Brain microvascular endothelial cell (primary cell): ENCODE measurements at regions not wholly inside any gene's neighbourhood (a gene's known extent, or its start where the extent isn't known, plus 50 kb on each side); places are given as distances from the start of the nearest gene placed in this dataset.
"Not testable (repeated sequence)": the region's sequence is repeated elsewhere in the genome, so short reads cannot be mapped to it uniquely, and the experiment has no call there.

ENCODE experiments used
- DNase-seq: peaks from one replicate; pipeline ENCODE4 v3.0.0-alpha.2; 2020
- H3K27ac ChIP-seq: fragments of 250-450 bp; sonication (Bioruptor Pico); 2 replicates; pipeline ENCODE4 v1.5.1; 2020; ENCODE audit warnings: mild to moderate bottlenecking, moderate library complexity
- H3K27me3 ChIP-seq: fragments of 250-450 bp; sonication (Bioruptor Pico); replicated peaks from 2 replicates; pipeline ENCODE4 v1.5.1; 2020; ENCODE audit warnings: mild to moderate bottlenecking
- H3K36me3 ChIP-seq: fragments of 250-450 bp; sonication (Bioruptor Pico); replicated peaks from 2 replicates; pipeline ENCODE4 v1.5.1; 2020; ENCODE audit warnings: mild to moderate bottlenecking
- H3K4me3 ChIP-seq: 2 replicates; pipeline ENCODE4 v1.5.1; 2011; ENCODE audit warnings: low read depth, mild to moderate bottlenecking, control low read depth, low read length, moderate library complexity
- in situ Hi-C: cut with HindIII; loops from 2 replicates; pipeline ENCODE4 v1.10.0; 2017; ENCODE audit warnings: low sequenced_read_pairs, low pct_ligation_motif_present
- TF ChIP-seq, protein P1 (sequence below): IDR thresholded peaks from 2 replicates; pipeline ENCODE4 v1.5.1; 2011; ENCODE audit warnings: low read depth, mild to moderate bottlenecking, moderate library complexity, low read length, control low read depth, inconsistent platforms; ENCODE audit errors: missing control alignments

GRCh38 chr13:21889651-21890050, 218.8 kb downstream of the FGF9 start:
- in situ Hi-C loops: no loop called here
- H3K27ac ChIP-seq: no peak overlapping the region

GRCh38 chr13:21890220-21890619, 219.3 kb downstream of the FGF9 start:
- DNase-seq, H3K4me3 ChIP-seq, H3K27me3 ChIP-seq, H3K27ac ChIP-seq, in situ Hi-C loops, H3K36me3 ChIP-seq: not testable (repeated sequence)

More at GRCh38 chr13:21889651-21890050, 218.8 kb downstream of the FGF9 start:
- Histone ChIP-seq H3K4me3 (no peak overlapping the region), H3K36me3 (no peaks in the 10 kb centered on the region), H3K27me3 (no peaks in the 10 kb centered on the region)
- TF ChIP-seq, protein P1, sequence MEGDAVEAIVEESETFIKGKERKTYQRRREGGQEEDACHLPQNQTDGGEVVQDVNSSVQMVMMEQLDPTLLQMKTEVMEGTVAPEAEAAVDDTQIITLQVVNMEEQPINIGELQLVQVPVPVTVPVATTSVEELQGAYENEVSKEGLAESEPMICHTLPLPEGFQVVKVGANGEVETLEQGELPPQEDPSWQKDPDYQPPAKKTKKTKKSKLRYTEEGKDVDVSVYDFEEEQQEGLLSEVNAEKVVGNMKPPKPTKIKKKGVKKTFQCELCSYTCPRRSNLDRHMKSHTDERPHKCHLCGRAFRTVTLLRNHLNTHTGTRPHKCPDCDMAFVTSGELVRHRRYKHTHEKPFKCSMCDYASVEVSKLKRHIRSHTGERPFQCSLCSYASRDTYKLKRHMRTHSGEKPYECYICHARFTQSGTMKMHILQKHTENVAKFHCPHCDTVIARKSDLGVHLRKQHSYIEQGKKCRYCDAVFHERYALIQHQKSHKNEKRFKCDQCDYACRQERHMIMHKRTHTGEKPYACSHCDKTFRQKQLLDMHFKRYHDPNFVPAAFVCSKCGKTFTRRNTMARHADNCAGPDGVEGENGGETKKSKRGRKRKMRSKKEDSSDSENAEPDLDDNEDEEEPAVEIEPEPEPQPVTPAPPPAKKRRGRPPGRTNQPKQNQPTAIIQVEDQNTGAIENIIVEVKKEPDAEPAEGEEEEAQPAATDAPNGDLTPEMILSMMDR: no peak
- no peak for DNase-seq

DNA sequence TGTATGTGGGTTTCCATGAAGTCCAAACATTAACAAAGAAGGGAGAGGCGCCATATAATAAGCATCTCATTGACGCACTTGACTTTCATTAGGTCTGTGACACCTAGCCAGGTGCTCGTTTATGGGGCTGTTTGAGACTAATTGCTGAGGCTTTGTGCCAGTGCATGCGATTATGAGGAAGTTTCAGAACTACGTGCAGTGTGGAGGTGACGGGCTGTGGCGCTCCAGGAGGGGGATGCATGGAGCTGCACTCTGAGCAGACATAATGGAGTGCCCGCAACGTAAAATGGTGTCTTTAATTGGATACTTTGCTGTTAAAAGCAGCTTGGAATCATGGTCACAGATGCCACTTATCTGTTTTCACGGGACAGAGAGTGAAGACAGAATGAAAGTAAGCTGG, 223.2 kb downstream of the FGF9 start:
- DNase-seq: no peak
- in situ Hi-C loops: no loop called here
- no peaks in the 10 kb centered on the region for H3K27me3 ChIP-seq
- H3K4me3 ChIP-seq: no peak overlapping the region
- H3K27ac ChIP-seq: no peak overlapping the region
- TF ChIP-seq, protein P1: no peak
- no peaks in the 10 kb centered on the region for H3K36me3 ChIP-seq

DNA sequence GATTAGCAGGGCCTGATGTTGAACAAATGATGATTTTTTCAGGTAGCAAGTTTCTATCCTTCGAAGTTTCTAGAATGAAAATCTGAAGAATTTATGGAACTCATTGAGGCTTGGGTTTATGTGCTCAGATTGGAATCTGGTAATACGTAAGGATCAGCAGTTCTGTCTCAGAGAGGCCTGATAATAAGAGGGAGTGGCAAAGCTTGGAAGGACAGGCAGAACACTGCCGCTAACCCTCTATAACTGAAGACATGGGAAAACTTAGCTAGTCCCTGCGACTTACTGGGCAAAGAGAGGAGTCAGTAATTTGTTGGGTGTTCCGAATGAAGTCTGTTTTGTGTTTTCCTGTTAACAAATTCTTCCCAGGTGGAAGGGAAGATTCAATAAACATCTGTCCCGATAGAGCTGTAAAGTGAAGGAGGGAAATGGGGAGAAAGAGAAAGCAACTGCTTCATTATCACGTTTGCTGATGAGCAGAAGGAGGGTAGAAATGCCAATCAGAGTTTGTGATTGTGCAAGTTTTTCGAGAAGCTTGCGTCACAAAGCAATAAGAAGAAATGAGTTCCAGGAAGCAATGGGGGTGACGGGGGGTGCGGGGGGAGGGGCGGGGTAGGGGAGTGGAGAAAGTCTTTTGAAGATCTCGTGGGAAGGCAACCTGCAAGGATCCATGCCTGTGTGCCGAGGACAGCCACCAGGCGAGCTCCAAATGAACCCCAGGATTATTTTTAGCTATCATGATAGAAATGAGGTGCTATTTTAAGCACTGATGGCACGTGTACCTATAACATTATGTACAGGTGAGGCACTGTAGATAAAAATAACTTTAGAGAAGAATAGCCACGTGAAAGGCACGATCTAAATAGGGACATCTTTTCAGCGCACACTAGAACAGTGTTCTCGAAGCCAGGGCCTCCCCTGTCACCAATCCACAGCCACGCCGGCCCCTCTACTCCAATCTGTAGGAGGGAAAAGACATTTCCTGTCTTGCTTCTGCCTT, 224.1 kb downstream of the FGF9 start:
- H3K4me3 ChIP-seq: no peak overlapping the region

GRCh38 chr13:21895779-21896178, 224.9 kb downstream of the FGF9 start:
- Histone ChIP-seq H3K36me3 (no peaks in the 10 kb centered on the region), H3K4me3 (no peak overlapping the region), H3K27ac (no peak overlapping the region), H3K27me3 (no peaks in the 10 kb centered on the region)
- TF ChIP-seq, protein P1: no peak
- DNase-seq: no peak
- in situ Hi-C loops: no loop called here

More for the DNA sequence above, 224.1 kb downstream of the FGF9 start:
- DNase-seq: no peak
- Histone ChIP-seq H3K36me3 (no peaks in the 10 kb centered on the region), H3K27ac (no peak overlapping the region), H3K27me3 (no peaks in the 10 kb centered on the region)
- in situ Hi-C loops: no loop called here
- TF ChIP-seq, protein P1: no peak

DNA sequence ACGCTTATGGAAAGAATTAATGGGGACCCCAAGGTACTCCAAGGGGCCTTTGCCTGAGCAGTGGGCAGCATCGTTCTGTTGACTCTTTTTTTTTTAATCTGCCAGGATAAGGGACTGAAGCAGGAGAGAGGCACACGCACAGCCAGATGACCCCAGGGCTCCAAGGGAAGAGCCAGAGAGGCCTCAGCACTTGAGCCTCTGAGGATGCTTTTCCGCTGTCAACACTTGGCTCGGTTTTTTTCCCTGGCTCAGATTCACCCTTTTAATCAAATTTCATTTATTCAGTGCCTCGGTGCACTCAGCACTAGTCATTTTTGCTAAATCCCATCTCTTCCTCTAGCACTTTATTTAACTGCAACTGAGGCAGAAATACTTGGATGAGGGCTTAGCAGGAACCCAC, 226.3 kb downstream of the FGF9 start:
- TF ChIP-seq, protein P1: no peak

More for the DNA sequence above, 226.3 kb downstream of the FGF9 start:
- Histone ChIP-seq H3K4me3 (no peak overlapping the region), H3K27ac (no peak overlapping the region), H3K36me3 (no peaks in the 10 kb centered on the region), H3K27me3 (no peaks in the 10 kb centered on the region)
- no peak for DNase-seq
- in situ Hi-C loops: no loop called here
